ENCODE measurements at regions not wholly inside any gene's neighbourhood (a gene's known extent, or its start where the extent isn't known, plus 50 kb on each side); places are given as distances from the start of the nearest gene placed in this dataset.

DNA sequence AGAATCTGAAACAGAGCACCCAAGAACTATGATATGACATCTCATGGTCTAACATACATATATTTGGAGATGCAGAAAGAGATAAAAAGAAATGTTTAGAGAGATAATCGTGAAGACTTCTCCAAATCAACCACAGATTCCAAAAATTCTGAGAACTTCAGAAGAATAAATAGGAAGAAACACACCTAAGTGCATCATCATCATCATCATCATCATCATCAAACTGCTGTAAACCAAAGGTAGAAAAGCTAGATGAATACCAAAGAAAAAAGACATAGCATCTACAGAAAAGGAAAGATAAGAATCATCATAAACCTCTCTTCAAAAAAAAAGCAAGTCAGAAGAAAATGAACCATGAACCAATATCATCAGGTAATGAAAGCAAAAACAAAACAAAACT lies 124.2 kb downstream of the PPP1R3A start:
- H2AFZ ChIP-seq (ENCODE audit: insufficient read depth, low read length, poor library complexity): no peak overlapping the region
- no peak overlapping the region for H2AK5ac ChIP-seq (ENCODE audit: low read length)
- H3K4me2 ChIP-seq (ENCODE audit: low read length): no peak overlapping the region
- no peak overlapping the region for H3K14ac ChIP-seq (ENCODE audit: low read length)
- no peaks in the 10 kb centered on the region for H3K27me3 ChIP-seq (ENCODE audit: insufficient read depth, low read length)
- no peak overlapping the region for H2BK5ac ChIP-seq (ENCODE audit: low read depth, low read length, poor library complexity)
- H2BK12ac ChIP-seq (ENCODE audit: low read length): no peak overlapping the region
- H3K79me1 ChIP-seq (ENCODE audit: low read length): no peaks in the 10 kb centered on the region
- no peak overlapping the region for H3K4ac ChIP-seq (ENCODE audit: low read depth, low read length)
- H3K4me1 ChIP-seq (ENCODE audit: control insufficient read depth in 1 of 2, insufficient read depth in 2 of 2, low read length in 2 of 2): peaks cover 0 to 2% of the 10 kb centered on the region in 2 experiments
- no peak overlapping the region for H3K4me3 ChIP-seq (ENCODE audit: low read depth, low read length)
- no peak overlapping the region for H3K9ac ChIP-seq (ENCODE audit: low read length)
- H3K36me3 ChIP-seq (ENCODE audit: control insufficient read depth in 1 of 2, insufficient read depth in 2 of 2, low read length in 2 of 2): no peaks in the 10 kb centered on the region
- H4K91ac ChIP-seq (ENCODE audit: low read depth, low read length): no peak overlapping the region
- no peak overlapping the region for H4K8ac ChIP-seq (ENCODE audit: low read depth, low read length)
- H2BK120ac ChIP-seq (ENCODE audit: insufficient read depth, low read length, poor library complexity): no peak overlapping the region
- no CpG with 5 or more reads among the region's 1 CpG for WGBS (ENCODE audit: extremely low coverage, insufficient coverage, insufficient read length)
- no peak overlapping the region for H4K12ac ChIP-seq (ENCODE audit: low read depth, low read length)
- no peak for DNase-seq
- H3K79me2 ChIP-seq (ENCODE audit: control insufficient read depth, insufficient read depth, low read length, poor library complexity): no peaks in the 10 kb centered on the region
- H3K18ac ChIP-seq (ENCODE audit: low read length): no peak overlapping the region
- no peaks in the 10 kb centered on the region for H3K9me3 ChIP-seq (ENCODE audit: insufficient read depth, low read depth, low read length)
- H3K27ac ChIP-seq (ENCODE audit: low read depth, low read length): no peak overlapping the region
- H3K23ac ChIP-seq (ENCODE audit: low read length): no peak overlapping the region

DNA sequence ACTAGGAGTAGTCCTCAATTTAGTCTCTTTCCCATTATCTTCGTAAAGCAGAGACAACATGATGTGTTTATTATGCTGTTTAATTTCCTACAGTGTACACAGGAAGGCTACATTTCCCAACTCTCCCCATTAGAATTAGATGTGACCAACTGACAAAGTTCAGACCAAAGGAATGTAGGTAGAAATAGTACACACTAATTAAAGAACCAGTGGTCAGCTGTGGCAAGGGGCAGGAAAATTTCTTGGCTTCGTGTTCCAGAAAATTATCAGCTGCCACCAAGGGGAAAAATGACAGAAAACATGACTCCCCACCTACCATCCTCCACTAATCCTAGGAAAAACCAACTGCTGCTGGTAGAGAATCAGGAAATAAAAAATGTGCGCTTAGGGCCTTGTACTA lies 125.6 kb downstream of the PPP1R3A start:
- Histone ChIP-seq H2BK120ac (ENCODE audit: insufficient read depth, low read length, poor library complexity) (no peak overlapping the region), H3K9me3 (ENCODE audit: insufficient read depth, low read depth, low read length) (no peaks in the 10 kb centered on the region), H3K36me3 (ENCODE audit: control insufficient read depth in 1 of 2, insufficient read depth in 2 of 2, low read length in 2 of 2) (no peaks in the 10 kb centered on the region), H4K8ac (ENCODE audit: low read depth, low read length) (no peak overlapping the region), H4K12ac (ENCODE audit: low read depth, low read length) (no peak overlapping the region), H2BK5ac (ENCODE audit: low read depth, low read length, poor library complexity) (no peak overlapping the region), H3K23ac (ENCODE audit: low read length) (no peak overlapping the region), H3K4me2 (ENCODE audit: low read length) (no peak overlapping the region), H4K91ac (ENCODE audit: low read depth, low read length) (no peak overlapping the region), H2AFZ (ENCODE audit: insufficient read depth, low read length, poor library complexity) (no peak overlapping the region), H2BK12ac (ENCODE audit: low read length) (no peak overlapping the region), H3K9ac (ENCODE audit: low read length) (no peak overlapping the region), H3K79me1 (ENCODE audit: low read length) (no peaks in the 10 kb centered on the region), H3K4me3 (ENCODE audit: low read depth, low read length) (no peak overlapping the region), H3K79me2 (ENCODE audit: control insufficient read depth, insufficient read depth, low read length, poor library complexity) (no peaks in the 10 kb centered on the region), H3K4ac (ENCODE audit: low read depth, low read length) (no peak overlapping the region), H3K4me1 (ENCODE audit: control insufficient read depth in 1 of 2, insufficient read depth in 2 of 2, low read length in 2 of 2) (peaks cover 0 to 2% of the 10 kb centered on the region in 2 experiments), H3K14ac (ENCODE audit: low read length) (no peak overlapping the region), H3K27ac (ENCODE audit: low read depth, low read length) (no peak overlapping the region), H2AK5ac (ENCODE audit: low read length) (no peak overlapping the region), H3K27me3 (ENCODE audit: insufficient read depth, low read length) (no peaks in the 10 kb centered on the region), H3K18ac (ENCODE audit: low read length) (no peak overlapping the region)
- WGBS (ENCODE audit: extremely low coverage, insufficient coverage, insufficient read length): no CpG with 5 or more reads among the region's 3 CpGs
- no peak for DNase-seq

DNA sequence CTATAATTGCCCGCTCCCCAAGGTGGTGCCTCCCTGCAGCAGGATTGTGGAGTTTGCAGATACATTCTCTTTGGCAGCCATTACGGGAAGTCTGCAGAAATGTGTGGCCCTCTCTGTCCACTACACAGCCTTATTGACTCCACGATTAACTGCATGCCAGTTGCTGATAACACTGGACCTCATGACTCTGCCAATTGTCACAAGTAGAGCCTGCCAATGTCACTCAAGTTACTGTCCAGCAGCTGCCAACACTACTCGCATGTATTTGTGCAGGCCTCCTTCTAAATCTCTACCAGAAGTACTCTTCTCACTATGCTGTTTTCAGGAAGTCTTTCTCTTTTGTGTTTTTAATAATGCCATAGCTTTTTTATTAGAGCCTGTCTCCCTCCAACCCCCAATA lies 128.8 kb downstream of the PPP1R3A start:
- Histone ChIP-seq H2AK5ac (ENCODE audit: low read length) (no peak overlapping the region), H2BK12ac (ENCODE audit: low read length) (no peak overlapping the region), H3K27ac (ENCODE audit: low read depth, low read length) (no peak overlapping the region), H3K9ac (ENCODE audit: low read length) (no peak overlapping the region), H4K91ac (ENCODE audit: low read depth, low read length) (no peak overlapping the region), H3K4me1 (ENCODE audit: control insufficient read depth in 1 of 2, insufficient read depth in 2 of 2, low read length in 2 of 2) (peaks cover 0 to 2% of the 10 kb centered on the region in 2 experiments), H4K12ac (ENCODE audit: low read depth, low read length) (no peak overlapping the region), H3K4me3 (ENCODE audit: low read depth, low read length) (no peak overlapping the region), H2AFZ (ENCODE audit: insufficient read depth, low read length, poor library complexity) (no peak overlapping the region), H3K9me3 (ENCODE audit: insufficient read depth, low read depth, low read length) (no peaks in the 10 kb centered on the region), H3K36me3 (ENCODE audit: control insufficient read depth in 1 of 2, insufficient read depth in 2 of 2, low read length in 2 of 2) (no peaks in the 10 kb centered on the region), H3K23ac (ENCODE audit: low read length) (no peak overlapping the region), H3K18ac (ENCODE audit: low read length) (no peak overlapping the region), H4K8ac (ENCODE audit: low read depth, low read length) (no peak overlapping the region), H2BK120ac (ENCODE audit: insufficient read depth, low read length, poor library complexity) (no peak overlapping the region), H3K4me2 (ENCODE audit: low read length) (no peak overlapping the region), H3K79me2 (ENCODE audit: control insufficient read depth, insufficient read depth, low read length, poor library complexity) (no peaks in the 10 kb centered on the region), H3K4ac (ENCODE audit: low read depth, low read length) (no peak overlapping the region), H2BK5ac (ENCODE audit: low read depth, low read length, poor library complexity) (no peak overlapping the region), H3K79me1 (ENCODE audit: low read length) (no peaks in the 10 kb centered on the region), H3K27me3 (ENCODE audit: insufficient read depth, low read length) (no peaks in the 10 kb centered on the region), H3K14ac (ENCODE audit: low read length) (no peak overlapping the region)
- no CpG with 5 or more reads among the region's 4 CpGs for WGBS (ENCODE audit: extremely low coverage, insufficient coverage, insufficient read length)
- DNase-seq: no peak

DNA sequence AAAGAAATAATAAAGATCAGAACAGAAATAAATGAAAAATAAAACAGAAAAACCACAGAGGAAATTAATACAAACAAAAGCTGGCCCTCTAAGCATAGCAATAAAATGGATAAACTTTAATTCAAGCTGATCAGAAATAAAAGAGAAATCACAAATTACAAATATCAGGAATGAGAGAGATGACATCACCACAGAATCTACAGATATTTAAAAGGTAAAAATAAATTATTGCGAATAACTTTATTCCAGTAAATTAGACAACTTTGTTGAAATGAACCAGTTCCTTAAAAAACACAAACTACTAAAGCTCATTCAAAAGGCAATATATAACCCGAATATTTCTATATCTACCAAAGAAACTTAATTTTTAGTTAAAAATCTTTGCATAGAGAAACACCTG lies 131.7 kb downstream of the PPP1R3A start:
- no peaks in the 10 kb centered on the region for H3K27me3 ChIP-seq (ENCODE audit: insufficient read depth, low read length)
- no peak overlapping the region for H3K4me2 ChIP-seq (ENCODE audit: low read length)
- no peaks in the 10 kb centered on the region for H3K79me1 ChIP-seq (ENCODE audit: low read length)
- no peak overlapping the region for H3K4me3 ChIP-seq (ENCODE audit: low read depth, low read length)
- H3K79me2 ChIP-seq (ENCODE audit: control insufficient read depth, insufficient read depth, low read length, poor library complexity): no peaks in the 10 kb centered on the region
- H4K8ac ChIP-seq (ENCODE audit: low read depth, low read length): no peak overlapping the region
- no peak overlapping the region for H3K4ac ChIP-seq (ENCODE audit: low read depth, low read length)
- H3K9ac ChIP-seq (ENCODE audit: low read length): no peak overlapping the region
- no peak overlapping the region for H2BK12ac ChIP-seq (ENCODE audit: low read length)
- H2BK5ac ChIP-seq (ENCODE audit: low read depth, low read length, poor library complexity): no peak overlapping the region
- no peak overlapping the region for H2AK5ac ChIP-seq (ENCODE audit: low read length)
- H3K4me1 ChIP-seq (ENCODE audit: control insufficient read depth in 1 of 2, insufficient read depth in 2 of 2, low read length in 2 of 2): no peaks in the 10 kb centered on the region
- no peaks in the 10 kb centered on the region for H3K9me3 ChIP-seq (ENCODE audit: insufficient read depth, low read depth, low read length)
- H3K14ac ChIP-seq (ENCODE audit: low read length): no peak overlapping the region
- no peak overlapping the region for H3K27ac ChIP-seq (ENCODE audit: low read depth, low read length)
- no peak overlapping the region for H2BK120ac ChIP-seq (ENCODE audit: insufficient read depth, low read length, poor library complexity)
- DNase-seq: no peak
- no CpG with 5 or more reads among the region's 2 CpGs for WGBS (ENCODE audit: extremely low coverage, insufficient coverage, insufficient read length)
- H3K23ac ChIP-seq (ENCODE audit: low read length): no peak overlapping the region
- no peak overlapping the region for H4K12ac ChIP-seq (ENCODE audit: low read depth, low read length)
- no peaks in the 10 kb centered on the region for H3K36me3 ChIP-seq (ENCODE audit: control insufficient read depth in 1 of 2, insufficient read depth in 2 of 2, low read length in 2 of 2)
- no peak overlapping the region for H2AFZ ChIP-seq (ENCODE audit: insufficient read depth, low read length, poor library complexity)
- H3K18ac ChIP-seq (ENCODE audit: low read length): no peak overlapping the region
- H4K91ac ChIP-seq (ENCODE audit: low read depth, low read length): no peak overlapping the region
